ENCODE measurements at regions not wholly inside any gene's neighbourhood (a gene's known extent, or its start where the extent isn't known, plus 50 kb on each side); places are given as distances from the start of the nearest gene placed in this dataset.
"Not testable (repeated sequence)": the region's sequence is repeated elsewhere in the genome, so short reads cannot be mapped to it uniquely, and the experiment has no call there.

- TF ChIP-seq CTCF, EP300, POLR2A (IDR thresholded peaks at IDR 0.05): not testable (repeated sequence)
These were observed 101.0 kb downstream of the GOSR1 start for GRCh38 chr17:30578015-30578717.

Data from tibial nerve (tissue), 4 donors.